Fibroblast of skin of right biceps (primary cell): ENCODE measurements at regions not wholly inside any gene's neighbourhood (a gene's known extent, or its start where the extent isn't known, plus 50 kb on each side); places are given as distances from the start of the nearest gene placed in this dataset.
A peak's percentile ranks its signal among the peaks of the same experiment; 100 is the strongest.

Experiments used
- DNase-seq: peaks from one replicate; pipeline ENCODE4 v3.0.0-alpha.2; 2013

GRCh38 chr2:157164370-157164769 is 93.1 kb upstream of the GALNT5 start:
- DNase-seq = no peak

DNA sequence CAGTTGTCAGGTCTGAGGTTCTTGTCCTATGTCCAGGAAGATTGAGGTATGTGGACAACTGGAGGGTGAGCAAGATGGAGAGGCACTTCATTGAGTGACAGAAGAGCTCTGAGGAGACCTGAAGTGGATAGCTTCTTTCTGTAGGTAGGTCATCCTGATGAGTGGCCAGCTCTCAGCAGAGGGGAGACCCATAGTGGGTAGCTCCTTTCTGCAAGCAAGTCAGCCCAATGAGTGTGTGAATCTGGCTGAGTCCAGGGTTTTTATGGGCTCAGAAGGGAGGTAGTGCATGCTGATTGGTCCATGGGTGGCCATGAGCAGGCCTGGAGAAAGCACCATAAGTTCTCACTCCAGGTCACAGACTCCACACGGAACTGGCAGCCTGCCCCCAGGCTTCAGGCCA is 92.6 kb upstream of the GALNT5 start:
- no peak for DNase-seq

DNA sequence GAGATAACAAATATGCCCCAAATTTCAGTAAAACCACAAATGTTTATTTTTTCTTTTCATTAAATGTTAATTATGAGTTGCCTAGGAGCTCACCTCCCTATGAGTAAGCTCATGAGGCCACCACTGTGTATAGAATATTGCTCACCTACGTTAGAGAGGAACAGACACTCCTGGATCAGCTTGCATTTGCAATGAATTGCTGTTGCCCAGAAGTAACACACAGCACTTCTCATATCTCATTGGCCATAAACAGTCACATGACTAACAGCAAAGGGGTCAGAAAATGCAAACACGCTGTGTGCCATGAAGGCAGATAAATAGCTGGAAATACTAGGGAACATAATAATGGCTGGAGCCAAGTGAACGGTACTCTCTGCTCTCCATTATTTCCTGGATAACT is 89.0 kb upstream of the GALNT5 start:
- no peak for DNase-seq

DNA sequence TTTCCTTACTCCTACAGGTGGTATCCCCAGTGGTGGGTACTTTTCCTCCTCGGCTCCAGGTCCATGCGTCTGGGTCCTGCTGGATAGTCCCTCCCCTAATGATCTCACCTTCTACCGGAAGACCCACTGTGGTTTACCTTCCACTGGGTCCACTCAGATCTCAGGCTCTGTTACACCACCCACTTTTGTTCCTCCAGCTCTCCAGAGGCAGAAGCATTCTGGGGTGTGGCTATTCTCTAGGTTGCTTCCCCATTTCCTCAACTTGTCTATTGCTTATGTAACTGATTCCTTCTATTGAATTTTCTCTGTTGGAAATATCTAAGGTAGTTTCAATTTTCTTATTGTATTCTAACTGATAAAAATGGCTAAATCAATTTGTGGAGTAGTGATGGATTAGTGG is 87.6 kb upstream of the GALNT5 start:
- no peak for DNase-seq

GRCh38 chr2:157170299-157170698 is 87.2 kb upstream of the GALNT5 start:
- no peak for DNase-seq

DNA sequence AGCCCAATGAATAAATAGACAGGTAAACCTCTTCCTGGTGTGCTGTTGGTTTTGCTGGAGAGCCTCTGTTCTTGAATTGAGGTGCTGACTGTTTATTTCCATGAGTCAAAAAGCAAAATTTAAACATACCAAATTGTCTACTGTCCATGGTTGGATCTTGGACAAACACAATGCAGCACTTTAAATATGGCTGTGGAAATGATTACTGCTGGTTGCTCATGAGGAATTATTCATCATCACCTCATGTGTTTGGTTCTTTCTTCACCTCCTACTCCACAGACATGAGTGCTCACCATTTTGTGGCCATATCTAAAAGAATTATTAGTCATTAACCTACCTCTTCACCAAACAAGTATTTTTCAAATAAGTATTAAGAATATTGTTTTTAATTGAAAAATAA is 85.3 kb upstream of the GALNT5 start:
- peak; percentile 56 for DNase-seq

DNA sequence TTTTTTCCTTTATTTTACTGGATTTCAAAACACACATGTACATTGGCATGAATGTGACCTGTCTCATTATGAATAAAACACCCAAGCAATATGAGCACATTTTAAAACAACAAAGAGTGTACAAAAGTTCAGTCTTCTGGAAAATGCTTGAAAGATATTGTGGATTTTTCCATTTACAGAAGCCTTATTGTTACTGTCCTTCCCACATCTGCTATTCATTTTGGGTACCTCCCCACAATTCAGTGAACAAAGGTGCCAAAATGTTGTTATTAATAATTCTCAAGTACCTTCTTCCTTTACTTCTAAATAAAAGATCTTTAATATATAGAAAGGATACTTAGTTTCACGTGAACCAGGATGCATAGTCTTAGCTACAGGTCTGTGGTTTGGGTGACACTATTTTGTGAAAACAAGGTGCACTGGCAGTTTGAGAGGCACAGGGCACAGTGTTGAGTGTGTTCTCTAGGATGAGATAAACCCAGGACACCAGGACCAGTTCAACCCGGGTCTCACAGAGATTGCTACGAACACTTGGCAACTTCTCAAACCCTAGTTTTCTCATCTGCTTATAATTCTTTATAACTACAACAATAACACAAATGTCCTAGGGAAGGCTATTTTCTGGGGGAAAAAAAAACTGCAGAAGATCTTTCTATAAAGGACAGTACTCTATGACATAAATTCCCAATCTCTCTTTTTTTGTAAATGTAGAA is 84.5 kb upstream of the GALNT5 start:
- DNase-seq = peak; percentile 54

DNA sequence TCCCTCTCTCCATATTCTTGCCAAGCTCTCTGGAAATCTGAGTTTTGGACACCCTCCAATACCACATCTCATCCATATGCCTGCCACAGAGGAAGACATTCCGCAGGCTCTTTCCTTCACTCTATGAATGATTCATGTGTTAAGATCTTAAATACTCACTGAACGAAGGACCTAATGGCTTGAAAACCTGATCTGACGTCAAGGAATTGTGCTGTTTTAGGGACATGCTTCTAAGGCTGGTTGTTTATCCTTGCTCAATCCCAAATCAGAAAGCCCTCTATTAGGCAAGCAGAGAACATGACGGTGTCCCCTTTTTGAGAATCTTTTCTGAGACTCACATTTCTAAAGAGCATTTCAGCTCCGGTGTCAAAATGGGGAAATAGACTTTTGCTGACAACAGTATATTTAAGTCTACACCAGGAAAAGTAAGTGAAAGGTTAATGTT is 83.7 kb upstream of the GALNT5 start:
- DNase-seq = peak; percentile 99

GRCh38 chr2:157174321-157174720 is 83.2 kb upstream of the GALNT5 start:
- DNase-seq = no peak

DNA sequence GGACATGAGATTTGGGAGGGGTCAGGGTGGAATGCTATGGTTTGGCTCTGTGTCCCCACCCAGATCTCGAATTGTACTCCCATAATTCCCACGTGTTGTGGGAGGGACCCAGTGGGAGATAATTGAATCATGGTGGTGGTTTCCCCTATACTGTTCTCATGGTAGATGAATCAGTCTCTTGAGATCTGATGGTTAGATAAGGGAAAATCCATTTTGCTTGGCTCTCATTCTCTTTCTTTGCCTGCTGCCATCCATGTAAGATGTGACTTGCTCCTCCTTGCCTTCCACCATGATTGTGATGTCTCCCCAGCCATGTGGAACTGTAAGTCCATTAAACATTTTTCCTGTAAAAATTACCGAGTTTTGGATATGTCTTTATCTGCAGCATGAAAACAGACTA is 80.9 kb upstream of the GALNT5 start:
- DNase-seq = peak; percentile 9

- DNase-seq = no peak
These were observed 78.6 kb upstream of the GALNT5 start for GRCh38 chr2:157178874-157179273.

DNA sequence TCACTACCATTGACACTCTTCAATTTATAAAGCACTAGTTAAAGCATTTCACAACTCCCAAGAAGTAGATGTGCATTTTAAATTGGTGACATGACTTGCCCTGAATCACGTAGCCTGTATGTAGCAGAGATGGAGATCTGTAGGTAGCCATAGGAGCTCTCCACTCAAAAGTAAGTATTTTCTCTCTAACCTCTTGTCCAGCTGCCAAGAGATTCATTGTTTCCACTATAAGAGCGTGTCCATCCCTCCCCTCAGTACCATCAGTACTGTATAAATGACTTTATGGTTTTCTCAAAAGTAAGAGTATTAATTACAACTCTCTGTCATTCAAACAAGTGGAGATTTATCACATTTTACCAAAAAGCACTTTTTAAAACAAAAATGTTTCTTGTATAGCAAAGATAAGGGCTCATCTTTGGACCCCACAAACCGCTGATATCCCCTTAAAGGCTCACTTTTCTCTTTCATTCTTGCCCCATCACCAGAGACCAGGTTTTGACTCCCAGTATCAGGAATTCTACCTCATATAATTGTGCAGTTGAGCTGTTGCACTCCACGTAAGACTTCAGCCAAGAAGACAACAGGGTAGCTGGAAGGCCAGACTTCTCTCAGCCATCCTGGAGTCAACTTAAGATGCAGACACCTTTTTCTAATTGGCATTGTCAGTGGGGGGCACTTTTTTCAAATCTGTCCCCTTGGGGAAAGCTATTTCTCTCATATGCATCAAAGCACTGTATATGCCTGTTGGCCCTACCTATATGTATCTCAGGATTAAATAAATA is 78.0 kb upstream of the GALNT5 start:
- DNase-seq = no peak

- no peak for DNase-seq
These were observed 77.1 kb upstream of the GALNT5 start for GRCh38 chr2:157180359-157180758.

DNA sequence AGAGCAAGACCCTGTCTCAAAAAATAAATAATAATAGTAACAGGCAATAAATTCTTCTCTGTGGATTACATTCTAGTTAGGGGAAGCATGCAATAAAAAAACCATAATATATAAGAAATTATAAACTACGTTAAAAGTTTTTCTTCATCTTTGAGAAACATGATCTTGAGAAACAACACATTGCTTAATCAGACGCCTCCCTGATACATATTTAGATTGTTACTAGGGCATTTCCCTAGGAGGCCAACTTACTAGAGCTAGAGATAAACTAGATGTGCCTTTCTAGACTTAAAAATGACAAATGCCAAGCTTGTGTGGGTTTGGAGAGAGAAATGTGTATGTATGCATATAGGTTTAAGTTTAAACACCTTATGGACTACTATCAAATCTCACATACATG is 76.3 kb upstream of the GALNT5 start:
- DNase-seq = no peak

DNA sequence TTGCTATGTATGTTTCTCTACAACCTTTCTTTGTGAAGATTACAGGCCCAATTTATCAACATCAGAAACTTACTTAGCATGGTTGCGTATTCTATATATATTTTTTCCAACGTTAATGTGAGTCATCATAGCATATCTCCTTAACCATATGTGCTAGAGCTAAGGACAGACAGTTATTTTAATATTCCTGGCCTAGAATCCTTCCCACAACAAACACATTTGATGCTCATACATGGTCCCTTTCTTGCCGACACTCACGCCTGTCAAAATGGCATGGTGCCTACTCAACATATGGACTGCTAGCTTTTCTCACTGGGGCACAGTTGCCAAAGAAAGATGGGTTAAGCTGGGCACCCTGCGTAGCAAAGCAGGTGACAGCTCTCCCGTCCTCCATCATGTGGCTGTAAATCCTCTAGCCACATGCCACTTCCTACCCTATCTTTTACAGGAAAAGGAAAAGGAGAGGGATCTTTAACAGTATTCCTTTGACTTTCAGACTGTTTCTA is 75.2 kb upstream of the GALNT5 start:
- DNase-seq = peak; percentile 8

GRCh38 chr2:157182834-157183396 is 74.6 kb upstream of the GALNT5 start:
- DNase-seq = peak; percentile 84

- DNase-seq = peak; percentile 50
These were observed 73.2 kb upstream of the GALNT5 start for GRCh38 chr2:157184161-157184895.

GRCh38 chr2:157185476-157186227 is 71.9 kb upstream of the GALNT5 start:
- DNase-seq = peak; percentile 60

GRCh38 chr2:157190151-157190550 is 67.4 kb upstream of the GALNT5 start:
- DNase-seq = peak; percentile 92

GRCh38 chr2:157191186-157191585 is 66.3 kb upstream of the GALNT5 start:
- no peak for DNase-seq

DNA sequence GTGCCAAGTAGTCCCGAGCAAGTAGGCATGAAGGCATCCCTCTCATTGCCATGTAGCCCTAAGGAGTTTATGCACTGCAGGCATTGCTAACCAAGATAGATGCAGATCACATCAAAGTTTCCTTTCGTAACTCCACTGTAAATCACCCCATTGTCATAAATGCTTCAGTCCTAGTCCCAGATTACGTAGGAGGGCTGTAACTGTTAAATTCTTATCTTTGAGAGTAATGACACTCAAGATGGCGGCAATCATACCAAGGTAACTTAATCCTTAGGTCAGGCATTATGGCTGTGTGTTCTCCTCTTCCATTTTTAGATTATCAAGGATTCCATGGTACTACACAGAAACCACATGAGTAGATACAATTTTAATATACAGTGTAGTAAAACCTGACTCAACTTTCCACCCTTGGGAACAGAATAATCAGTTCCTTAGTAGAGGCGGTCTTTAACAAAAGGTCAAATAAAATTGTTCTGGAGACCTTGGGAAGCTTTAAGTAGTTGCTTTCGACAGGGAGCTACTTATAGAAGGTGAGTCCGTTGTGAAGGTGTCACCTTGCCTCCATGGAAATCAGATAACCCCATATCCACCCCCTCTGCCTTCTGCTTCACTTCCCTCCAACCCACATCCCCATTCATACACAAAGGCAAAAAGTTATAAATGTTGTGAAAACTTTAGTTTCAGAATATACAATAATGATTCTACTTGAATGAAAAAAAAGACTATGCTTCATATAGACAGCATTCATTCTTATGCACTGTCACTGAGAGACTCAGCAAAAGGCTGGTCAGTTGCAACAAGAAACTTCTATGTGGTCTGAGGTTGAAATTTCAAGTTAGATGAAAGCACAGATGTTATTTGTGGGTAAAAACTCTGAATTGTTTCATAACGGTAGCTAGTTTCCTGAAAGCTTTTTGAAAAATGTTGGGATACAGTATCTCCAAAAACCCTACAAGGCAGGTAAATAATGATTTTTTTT is 64.8 kb upstream of the GALNT5 start:
- DNase-seq = no peak
